Uterus (tissue), 2 donors: ENCODE measurements at regions not wholly inside any gene's neighbourhood (a gene's known extent, or its start where the extent isn't known, plus 50 kb on each side); places are given as distances from the start of the nearest gene placed in this dataset.

Experiments used
- CTCF ChIP-seq, 4 experiments: fragments of 200-600 bp in 2 of 4; fragments of 450-650 bp in 2 of 4; sonication (generic) in 2 of 4; IDR thresholded peaks; one replicate each; pipeline ENCODE4 v1.5.1; 2016 to 2019; ENCODE audit warnings: antibody characterized with exemption in 4 of 4, mild to moderate bottlenecking in 2 of 4, moderate library complexity in 1 of 4
- POLR2A ChIP-seq, 2 donors: fragments of 450-650 bp; IDR thresholded peaks; one replicate each; pipeline ENCODE4 v1.6.1; 2016; ENCODE audit warnings: antibody characterized with exemption in 2 of 2, mild to moderate bottlenecking in 1 of 2, moderate library complexity in 1 of 2

- TF ChIP-seq CTCF (IDR thresholded peaks at IDR 0.05) (no peak), POLR2A (IDR thresholded peaks at IDR 0.05) (no peak)
Observed at GRCh38 chr4:128579154-128579853, 230.2 kb upstream of the JADE1 start.
